ENCODE measurements at regions not wholly inside any gene's neighbourhood (a gene's known extent, or its start where the extent isn't known, plus 50 kb on each side); places are given as distances from the start of the nearest gene placed in this dataset.
A peak's percentile ranks its signal among the peaks of the same experiment; 100 is the strongest.
"Not testable (repeated sequence)": the region's sequence is repeated elsewhere in the genome, so short reads cannot be mapped to it uniquely, and the experiment has no call there.

DNA sequence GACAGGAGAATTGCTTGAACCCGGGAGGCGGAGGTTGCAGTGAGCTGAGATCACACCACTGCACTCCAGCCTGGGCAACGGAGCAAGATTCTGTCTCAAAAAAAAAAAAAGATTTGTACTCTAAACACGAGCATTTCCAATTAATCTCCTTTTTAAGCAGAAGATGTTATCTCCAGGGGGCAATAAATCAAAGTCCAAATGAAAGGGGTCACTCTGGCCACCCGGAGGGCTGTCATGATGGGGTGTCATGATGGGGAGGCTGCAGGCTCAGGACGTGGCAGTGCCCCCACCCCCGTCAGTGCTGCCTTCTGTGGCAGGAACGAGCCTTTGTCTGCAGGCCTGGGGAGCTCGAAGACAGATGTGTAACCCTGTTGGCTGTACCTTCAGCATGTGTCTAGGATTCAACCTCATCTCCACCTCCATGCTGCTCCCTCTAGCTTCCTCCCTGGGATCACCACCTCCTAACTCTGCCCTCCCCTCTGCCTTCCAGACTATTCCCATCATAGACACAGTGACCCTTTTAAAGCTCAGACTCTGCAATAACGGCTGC lies 76.9 kb upstream of the YWHAQ start:
- DNase-seq (ENCODE audit: low read depth in 3 of 3, low spot score in 2 of 3) = no peak

DNA sequence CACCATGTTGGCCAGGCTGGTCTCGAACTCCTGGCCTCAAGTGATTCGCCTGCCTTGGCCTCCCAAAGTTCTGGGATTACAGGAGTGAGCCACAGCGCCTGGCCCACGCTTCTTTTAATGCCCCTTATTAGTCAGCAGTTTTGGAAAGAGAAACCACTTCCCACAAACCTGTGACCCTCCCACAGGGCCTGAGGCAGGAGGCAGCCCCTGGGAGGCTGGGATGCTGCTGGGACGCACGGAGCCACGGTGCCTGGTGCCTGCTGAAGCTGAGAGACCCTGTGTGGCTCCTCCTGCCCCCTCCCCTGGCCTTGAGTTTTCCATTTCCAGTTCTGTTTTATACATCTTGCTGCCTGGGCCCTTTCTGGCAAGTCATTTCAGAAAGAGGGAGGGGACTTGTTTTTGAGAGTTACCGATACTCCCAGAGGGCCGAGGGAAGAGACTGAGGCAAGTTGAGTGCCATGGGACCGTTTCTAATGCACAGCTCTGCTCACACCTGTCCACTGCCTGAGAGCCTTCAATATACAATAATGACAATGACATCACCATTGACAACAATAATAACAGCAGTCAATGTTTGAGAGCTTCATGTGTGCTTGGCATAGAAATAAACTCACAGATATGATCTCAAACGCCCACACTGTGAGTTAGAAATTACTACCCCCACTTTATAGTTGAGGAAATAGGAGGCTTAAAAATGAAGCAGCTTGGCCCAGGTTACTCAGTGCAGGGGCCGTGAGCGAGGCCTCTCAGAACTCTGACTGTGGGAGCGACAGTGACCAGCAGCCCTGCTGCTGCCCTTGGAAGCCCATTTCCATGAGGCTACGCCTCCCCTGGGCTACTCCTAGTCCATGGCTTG lies 78.1 kb upstream of the YWHAQ start:
- no peak for DNase-seq (ENCODE audit: low read depth in 3 of 3, low spot score in 2 of 3)

DNA sequence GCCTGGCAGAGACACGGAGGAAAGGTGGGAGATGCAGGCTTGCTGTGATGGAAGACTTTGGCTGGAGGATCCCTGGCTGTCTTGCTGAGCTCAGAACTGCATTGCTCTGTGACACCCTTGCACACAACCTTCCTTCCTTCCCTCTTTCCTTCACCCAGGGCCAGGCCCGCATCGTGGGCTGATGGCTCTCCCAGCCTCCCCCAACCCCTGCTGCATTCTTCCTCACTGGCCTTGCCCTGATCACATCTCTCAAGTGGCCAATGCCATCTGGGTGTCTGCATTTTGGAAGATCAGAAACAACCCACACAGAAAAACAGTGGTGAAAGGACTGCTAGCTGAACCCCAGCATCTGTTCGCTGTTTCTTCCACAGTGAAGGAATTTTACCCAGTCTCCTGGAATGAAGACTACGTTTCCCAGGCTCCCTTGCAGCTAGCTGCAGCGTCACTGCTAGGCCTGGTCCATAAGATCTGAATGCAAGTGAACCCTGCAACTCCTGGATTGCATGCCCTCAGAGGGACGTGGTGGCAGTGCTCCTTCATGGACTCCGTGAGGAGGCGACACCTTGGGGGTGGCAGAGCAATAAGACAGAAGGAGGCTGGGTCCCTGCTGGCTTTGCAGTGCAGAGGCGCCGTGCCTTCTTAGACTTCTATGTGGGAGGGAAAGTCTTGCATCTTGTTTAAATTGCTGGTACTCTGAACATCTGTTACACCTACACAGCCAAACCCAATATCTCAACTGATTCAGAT lies 78.9 kb upstream of the YWHAQ start:
- no peak for DNase-seq (ENCODE audit: low read depth in 3 of 3, low spot score in 2 of 3)

DNA sequence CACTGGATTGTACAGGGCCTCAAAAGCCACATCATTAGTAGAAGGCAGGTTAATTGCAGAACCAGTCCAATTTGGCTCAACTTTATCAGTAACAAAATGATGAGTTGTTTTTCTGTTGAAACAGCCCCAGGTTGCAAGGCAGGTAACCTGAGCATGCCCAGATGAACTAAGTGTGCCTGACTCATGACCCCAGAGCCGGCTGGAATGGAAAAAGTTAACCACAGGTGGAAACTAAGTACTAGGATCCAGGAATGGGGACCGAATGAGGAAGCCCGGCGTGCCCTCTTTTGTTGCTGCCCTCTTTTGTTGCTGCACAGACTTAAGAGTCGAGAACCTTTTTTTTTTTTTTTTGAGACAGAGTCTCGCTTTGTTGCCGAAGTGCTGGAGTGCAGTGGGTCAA lies 79.5 kb upstream of the YWHAQ start:
- no peak for DNase-seq (ENCODE audit: low read depth in 3 of 3, low spot score in 2 of 3)

DNA sequence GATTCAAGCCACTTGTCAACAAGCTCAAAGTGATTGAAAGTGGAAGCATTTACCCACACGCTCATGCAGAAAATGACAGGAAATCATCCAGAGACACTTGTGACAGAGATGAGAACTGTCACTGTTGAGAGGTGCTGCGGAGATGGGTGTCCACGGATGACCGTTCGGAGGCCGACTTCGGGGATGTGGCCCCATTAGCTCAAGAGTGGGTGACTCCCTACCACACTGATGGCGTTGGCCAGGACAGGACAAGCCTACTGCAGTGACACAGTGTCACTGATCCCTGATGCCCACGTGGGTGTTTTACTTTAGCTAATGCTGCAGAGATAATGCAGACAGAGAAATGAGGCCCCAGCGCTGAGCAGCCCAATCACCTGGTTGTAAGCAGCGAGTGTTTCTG lies 81.5 kb upstream of the YWHAQ start:
- DNase-seq (ENCODE audit: low read depth in 3 of 3, low spot score in 2 of 3) = no peak

DNA sequence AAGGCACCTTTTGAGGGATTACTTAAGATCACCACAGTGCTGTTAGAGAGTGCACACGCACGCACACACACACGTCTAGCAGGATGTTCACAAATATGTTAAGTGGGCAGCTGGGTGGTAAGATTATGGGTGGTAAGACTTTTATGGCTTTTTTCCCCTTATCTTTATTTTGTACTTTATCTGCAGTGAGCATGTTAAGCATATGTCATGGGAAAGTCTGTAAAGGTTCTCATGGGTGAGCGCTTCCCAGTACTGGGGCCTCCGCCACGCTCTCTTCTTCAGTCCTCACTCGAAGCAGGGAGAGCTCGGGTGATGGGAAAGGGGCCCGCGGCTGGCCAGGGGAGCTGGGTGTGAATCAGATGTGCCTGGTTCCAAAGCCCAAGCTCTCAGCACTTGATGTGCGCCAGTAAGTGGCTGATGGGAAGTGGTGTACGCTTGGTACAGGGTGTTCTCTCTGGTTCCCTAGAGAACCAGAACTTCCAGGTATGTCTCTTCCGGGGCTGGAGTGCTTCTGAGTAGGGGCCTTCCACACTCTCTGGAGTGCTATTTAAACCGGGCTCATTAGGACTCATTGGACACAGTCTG lies 83.9 kb upstream of the YWHAQ start:
- no peak for DNase-seq (ENCODE audit: low read depth in 3 of 3, low spot score in 2 of 3)

DNA sequence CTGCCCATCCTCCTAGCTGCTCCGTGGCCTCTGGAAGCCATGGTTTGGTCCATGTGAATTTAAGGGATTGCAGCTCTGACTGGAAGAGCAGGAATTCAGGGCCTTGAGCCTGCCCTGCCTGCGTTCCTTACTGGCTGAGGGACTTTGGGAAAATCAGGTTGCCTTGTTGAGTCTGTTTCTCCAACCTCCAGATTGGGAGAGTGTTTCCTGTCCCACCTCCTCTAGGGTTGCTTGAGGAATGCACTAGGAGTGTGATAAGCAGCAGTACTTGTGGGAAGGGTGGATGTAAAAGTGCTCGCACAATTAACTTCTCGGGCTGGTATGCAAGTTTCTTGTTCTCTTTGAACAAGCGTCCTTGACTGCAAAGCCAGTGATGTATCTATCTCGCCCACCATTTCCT lies 84.4 kb upstream of the YWHAQ start:
- DNase-seq (ENCODE audit: low read depth in 3 of 3, low spot score in 2 of 3) = no peak

DNA sequence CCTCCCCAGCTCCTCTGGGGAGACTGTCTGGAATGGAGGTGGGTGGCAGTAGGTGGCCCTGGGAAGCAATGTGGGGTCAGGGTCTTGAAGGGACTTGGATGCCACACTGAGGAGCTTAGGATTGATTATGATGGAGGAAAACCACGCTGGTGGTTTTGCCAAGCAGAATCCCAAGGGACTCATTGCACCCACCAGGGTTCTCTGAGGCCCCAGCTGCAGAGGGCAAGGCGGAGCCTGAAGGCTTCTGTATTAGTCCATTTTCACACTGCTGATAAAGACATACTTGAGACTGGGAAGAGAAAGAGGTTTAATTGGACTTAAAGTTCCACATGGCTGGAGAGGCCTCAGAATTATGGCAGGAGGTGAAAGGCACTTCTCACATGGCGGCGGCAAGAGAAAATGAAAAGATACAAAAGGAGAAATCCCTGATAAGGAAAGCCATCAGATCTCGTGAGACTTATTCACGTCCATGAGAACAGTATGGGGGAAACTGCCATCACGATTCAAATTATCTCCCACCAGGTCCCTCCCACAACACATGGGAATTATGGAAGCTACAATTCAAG lies 87.2 kb upstream of the YWHAQ start:
- no peak for DNase-seq (ENCODE audit: low read depth in 3 of 3, low spot score in 2 of 3)

DNA sequence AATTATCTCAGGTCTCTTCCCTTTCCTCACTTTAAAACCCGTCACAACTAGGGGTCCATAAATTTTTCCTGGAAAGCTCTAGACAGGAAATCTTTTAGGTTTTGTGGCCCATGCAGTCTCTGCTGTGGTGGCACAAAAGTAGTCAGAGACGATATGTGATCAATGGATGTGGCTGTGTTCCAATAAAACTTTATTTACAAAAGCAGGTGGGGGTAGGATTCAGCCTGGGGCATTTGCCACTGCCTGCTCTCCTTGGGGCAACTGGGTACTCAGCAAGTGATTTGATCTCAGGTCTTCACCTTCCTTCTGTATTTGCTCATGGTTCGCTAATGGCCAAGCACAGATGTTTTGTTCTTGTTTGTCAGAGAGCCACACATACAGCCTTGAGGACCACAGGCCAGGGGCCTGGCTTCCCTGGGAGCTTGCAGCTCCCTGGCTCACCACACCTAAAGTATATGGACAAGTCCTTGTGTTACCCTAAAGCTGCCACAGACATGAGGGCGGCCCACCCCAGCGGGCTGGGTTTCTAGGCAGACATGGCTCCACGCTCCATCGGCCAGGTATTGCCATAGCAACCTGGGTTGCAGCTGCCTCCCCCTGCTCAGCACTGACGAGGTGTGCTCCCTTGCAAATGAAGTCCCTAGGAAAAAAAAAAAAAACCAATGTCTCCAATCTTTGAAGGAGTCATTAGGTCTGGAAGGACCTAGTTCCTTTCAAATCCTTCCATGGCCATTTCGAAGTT lies 89.7 kb upstream of the YWHAQ start:
- DNase-seq (ENCODE audit: low read depth in 3 of 3, low spot score in 2 of 3) = peak in 1 of 3 donors; percentile 41

DNA sequence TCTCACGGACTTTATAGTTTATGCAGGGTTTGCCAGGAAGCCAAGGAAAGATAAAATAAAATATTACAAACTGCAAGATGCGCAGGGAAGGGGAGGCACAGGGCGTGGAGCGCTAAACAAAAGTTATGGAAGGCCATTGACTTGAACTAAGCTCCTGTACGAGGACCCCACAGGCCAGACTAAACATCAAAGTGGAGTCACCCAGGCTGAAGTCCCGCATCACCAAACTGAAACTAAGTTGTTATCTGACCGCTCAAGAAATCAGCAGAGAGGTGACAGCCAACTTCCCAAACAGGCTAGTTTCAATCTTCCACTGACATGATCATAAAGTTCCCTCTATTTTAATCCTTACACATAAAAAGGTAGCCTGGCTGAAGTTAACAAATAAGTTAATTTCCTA lies 90.5 kb upstream of the YWHAQ start:
- DNase-seq (ENCODE audit: low read depth in 3 of 3, low spot score in 2 of 3) = no peak

DNA sequence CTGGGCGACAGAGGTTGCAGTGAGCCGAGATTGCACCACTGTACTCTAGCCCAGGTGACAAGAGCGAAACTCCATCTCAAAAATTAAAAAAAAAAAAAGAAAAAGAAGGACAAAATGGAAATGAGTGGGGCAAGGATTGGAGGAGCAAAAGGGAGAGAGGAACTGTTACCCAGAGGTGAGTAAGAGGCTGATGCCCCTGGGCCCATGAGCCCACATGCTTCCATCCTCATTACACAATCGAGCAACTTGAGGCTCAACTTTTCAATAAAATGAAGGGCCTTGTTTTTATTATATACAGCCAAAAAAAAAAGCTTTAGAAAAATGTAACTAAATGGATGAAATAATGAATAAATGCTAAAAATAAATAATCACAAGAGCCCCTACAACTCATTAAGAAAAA lies 91.7 kb upstream of the YWHAQ start:
- DNase-seq (ENCODE audit: low read depth in 3 of 3, low spot score in 2 of 3) = no peak

DNA sequence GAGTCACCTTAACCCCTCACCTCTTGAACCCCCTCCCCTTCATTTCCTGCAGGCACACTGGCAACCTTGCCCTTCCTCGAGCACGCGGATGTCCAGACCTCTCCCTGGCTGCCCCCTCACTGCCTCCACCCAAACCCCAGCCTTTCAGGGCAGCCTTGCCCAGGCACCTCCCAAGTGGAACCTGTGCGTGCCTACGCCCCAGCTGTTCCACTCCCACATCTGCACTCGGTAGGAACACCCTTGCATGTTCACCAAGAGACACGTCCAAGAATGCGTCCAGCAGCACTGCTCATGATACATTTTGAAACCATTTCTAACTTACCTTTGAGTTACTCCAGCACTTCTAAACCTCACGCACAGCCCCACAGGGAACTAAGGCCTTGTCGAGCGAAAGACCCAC lies 93.8 kb upstream of the YWHAQ start:
- DNase-seq (ENCODE audit: low read depth in 3 of 3, low spot score in 2 of 3) = no peak

DNA sequence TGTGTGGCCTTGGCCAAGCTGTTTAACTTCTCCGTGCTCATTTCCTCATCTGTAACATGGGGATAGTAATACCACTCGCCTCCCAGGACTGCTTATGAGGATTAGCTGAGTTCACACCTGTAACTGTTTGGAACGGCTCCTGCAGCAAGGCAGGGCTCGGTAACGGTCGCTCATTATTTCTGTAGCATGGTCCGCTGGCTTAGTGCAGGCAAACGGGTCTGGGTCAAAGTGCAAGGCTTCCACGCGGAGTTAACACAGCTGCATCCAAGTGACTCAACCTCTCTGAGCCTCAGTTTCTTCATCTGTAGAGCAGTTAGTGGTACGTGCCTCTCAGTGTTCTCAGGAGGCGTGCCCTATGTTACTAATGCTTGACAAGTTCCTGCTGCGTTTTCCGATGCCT lies 94.3 kb upstream of the YWHAQ start:
- no peak for DNase-seq (ENCODE audit: low read depth in 3 of 3, low spot score in 2 of 3)

DNA sequence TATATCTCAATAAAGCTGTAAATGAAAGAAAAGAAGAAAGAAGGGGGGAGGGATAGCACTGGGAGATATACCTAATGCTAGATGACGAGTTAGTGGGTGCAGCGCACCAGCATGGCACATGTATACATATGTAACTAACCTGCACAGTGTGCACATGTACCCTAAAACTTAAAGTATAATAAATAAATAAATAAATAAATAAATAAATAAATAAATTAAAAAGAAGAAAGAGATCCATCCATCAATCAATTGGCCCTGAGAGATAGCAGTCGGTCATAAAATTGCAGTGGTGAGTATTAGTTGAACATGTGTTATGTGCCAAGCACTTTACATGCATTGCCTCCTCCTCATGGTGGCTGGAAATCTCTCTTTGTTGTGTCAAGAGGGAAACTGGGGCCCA lies 95.2 kb upstream of the YWHAQ start:
- not testable (repeated sequence) for DNase-seq (ENCODE audit: low read depth in 3 of 3, low spot score in 2 of 3)

DNA sequence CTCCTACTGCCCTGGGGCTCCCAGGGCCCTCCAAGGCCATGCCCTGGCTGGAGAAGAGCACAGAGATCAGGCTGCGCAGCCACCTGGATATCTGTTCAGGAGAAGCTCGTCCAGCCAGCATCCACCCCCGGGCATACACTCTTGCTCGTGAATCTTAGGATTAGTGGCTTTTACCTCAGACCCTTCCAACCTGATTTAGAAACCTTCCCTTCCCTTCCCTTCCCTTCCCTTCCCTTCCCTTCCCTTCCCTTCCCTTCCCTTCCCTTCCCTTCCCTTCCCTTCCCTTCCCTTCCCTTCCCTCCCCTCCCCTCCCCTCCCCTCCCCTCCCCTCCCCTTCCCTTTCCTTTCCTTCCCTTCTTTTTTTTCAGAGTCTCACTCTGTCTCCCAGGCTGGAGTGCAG lies 99.7 kb upstream of the YWHAQ start:
- not testable (repeated sequence) for DNase-seq (ENCODE audit: low read depth in 3 of 3, low spot score in 2 of 3)

DNA sequence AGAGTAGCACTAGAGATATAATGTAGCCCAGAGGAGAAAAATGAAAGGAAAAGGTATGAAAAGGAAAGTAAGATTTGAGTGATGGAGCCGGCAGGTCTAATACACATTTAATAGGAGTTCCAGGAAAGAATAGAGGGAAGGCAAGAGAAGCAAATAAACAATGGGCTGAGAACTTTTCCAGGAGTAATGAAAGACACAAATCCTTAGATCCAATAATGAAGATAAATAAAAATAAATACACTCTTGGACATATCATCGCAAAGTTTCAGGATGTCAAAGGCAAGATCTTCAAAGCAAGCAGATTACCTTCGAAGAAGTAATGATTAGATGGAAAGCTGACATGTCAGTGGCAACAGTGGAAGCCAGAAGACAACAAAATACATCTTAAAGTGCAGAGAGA lies 102.0 kb upstream of the YWHAQ start:
- DNase-seq (ENCODE audit: low read depth in 3 of 3, low spot score in 2 of 3) = no peak

DNA sequence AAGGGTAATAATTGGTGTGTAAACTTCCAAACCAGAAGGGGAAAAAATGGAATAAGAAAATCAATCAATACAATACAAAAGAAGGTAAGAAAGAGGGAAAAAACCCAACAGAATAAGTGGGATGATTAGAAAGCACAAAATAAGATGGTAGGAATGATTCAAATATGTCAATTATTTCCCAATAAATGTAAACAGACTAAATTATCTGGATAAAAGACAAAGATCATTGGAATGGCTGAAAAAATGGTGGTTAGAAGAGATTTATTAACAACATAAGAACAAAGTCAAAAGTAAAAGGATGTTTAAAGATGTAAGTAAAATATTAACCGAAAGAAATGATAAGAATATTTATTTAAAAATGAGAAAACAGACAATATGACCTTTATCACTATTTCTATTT lies 103.5 kb upstream of the YWHAQ start:
- no peak for DNase-seq (ENCODE audit: low read depth in 3 of 3, low spot score in 2 of 3)

DNA sequence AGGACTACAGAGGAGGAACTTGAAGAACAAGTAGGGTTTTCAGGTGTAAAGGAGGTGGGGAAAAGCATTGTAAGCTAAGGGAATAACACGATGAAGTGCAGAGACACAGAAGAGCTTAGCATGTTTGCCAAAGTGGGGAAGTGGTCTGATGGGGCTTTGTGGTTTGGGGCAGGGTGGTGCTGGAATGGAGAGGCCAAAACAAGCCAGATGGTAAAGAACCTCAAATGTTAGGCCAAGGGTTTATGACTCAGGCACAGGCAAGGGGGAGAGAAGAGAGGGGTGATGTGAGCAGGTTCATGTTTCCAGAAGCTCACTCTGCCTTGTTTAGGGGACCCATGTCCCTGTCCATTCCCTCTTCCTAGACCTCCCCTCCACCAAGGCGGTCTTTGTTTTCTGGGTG lies 104.5 kb upstream of the YWHAQ start:
- no peak for DNase-seq (ENCODE audit: low read depth in 3 of 3, low spot score in 2 of 3)

DNA sequence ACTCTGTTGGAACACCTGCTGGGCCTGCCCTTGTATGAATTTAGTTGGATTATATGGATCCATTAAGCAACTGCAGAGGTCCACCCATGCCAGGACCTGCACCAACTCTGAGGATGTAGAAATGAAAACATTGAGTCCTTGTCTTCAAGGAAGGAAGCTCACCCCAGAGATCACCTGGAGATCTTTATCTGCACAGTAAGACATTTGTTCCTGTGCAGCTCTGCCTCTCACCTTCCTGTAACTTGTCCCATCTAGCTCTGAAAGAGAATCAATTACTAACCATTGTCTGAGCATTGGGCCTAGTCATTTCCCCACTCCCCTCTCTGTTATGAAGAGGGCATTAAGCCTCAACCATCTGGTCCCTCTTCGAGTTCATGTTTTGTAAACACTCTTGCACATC lies 105.2 kb upstream of the YWHAQ start:
- DNase-seq (ENCODE audit: low read depth in 3 of 3, low spot score in 2 of 3) = no peak

DNA sequence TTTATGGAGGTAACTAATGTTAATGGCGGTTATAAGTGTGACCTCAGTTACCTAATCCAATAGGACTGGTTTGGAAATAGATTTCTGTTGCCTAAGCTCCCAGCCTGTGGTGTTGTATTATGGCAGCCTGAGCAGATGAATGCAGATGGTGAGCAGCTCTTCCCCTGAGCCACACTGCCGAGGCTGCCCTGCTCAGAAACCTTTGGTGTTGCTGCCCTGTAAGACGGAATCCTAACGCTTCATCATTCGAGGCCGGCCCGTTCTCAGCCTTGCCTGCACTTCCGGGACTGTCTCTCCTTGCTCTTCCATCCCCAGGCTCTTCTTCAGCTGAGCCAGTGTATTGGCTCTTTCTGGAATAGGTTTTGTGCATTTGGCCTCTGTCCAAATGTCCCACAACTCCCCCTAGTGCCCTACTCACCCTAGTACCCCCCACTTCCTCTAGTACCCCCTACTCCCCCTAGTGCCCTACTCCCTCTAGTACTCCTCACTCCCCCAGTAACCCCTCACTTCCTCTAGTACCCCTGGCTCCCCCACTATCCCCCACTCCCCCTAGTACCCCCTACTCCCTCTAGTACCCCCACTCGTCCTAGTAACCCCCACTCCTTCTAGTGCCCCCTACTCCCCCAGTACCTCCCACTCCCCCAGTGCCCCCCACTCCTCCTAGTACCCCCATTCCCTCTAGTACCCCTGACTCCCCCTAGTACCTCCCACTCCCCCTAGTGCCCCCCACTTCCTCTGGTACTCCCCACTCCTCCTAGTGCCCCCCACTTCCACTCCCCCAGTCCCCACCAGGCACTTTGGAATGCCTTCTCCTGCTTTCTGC lies 106.0 kb upstream of the TAF1B start:
- no peak for DNase-seq (ENCODE audit: low read depth in 3 of 3, low spot score in 2 of 3)
